ENCODE measurements at regions not wholly inside any gene's neighbourhood (a gene's known extent, or its start where the extent isn't known, plus 50 kb on each side); places are given as distances from the start of the nearest gene placed in this dataset.
"Not testable (repeated sequence)": the region's sequence is repeated elsewhere in the genome, so short reads cannot be mapped to it uniquely, and the experiment has no call there.

DNA sequence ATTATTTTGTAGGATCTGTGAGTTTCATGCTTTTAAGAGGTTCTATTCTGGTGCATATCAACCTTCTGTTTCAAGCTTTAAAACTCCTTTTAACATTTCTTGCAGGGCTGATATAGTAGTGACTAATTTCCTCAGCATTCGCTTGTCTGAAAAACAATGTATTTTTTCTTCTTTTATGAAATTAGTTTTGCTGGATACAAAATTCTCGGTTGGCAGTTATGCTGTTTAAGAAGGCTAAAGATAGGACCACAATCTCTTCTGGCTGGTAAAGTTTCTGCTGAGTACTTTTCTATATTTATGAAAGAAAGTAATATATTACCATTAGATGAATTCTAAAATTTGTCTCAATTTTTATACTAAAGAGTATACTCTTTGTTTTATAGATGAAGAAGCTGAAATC, 487.8 kb upstream of the SPRY2 start:
- no peak for DNase-seq (ENCODE audit: low read depth)

DNA sequence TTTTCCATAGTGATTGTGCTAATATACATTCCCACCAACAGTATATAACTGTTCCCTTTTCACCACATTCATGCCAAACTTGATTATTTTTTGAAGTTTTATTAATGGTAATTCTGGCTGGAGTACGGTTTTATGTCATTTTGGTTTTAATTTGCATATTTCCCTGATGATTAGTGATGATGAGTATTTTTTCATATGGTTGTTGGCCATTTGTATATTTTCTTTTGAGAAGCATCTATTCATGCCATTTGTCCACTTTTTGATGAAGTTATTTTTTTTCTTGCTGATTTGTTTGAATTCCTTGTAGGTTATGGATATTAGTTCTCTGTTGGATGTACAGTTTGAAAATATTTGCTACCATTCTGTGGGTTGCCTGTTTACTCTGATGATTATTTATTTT, 484.4 kb upstream of the SPRY2 start:
- DNase-seq (ENCODE audit: low read depth) = no peak

DNA sequence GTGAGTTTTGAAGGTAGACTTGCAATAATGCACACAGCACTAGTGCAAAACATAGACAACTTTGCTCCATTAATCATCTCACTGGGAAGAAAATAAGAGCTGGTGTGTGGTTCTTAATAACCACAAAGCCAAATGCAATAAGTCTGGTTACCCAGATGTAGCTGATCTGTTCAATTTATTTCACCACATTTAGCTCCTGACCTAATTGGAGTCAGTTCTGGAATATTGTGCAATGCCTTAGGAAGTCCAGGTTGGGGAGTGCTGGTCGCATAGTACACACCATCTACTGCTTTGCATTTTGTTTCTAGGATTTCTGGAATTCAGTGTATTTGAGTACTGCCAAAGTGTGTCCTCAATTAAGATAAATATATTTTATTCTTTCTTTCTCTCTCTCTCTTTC, 483.3 kb upstream of the SPRY2 start:
- no peak for DNase-seq (ENCODE audit: low read depth)

- no peak for DNase-seq (ENCODE audit: low read depth)
These were observed 482.5 kb upstream of the SPRY2 start for GRCh38 chr13:80823472-80823871.

- DNase-seq (ENCODE audit: low read depth) = no peak
These were observed 480.5 kb upstream of the SPRY2 start for GRCh38 chr13:80821466-80821865.

DNA sequence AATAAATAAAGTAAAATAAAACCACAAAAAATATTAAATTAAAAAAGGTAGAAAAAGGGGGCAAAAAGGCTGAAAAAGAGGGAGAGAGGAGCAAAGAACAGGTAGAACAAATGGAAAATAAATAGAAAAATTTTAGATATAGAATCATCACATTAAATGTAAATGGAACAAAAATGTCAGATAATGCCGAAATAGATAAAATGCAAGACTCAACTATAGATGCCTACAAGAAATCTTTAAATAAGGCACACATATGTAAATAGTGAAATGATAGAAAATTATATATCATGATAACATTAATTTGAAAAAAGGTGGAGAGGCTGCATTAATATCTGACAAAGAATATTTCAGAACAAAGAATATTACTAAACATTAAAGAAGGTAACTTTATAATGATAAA, 477.1 kb upstream of the SPRY2 start:
- DNase-seq (ENCODE audit: low read depth) = no peak

- DNase-seq (ENCODE audit: low read depth) = no peak
These were observed 473.6 kb upstream of the SPRY2 start for GRCh38 chr13:80814541-80814940.

DNA sequence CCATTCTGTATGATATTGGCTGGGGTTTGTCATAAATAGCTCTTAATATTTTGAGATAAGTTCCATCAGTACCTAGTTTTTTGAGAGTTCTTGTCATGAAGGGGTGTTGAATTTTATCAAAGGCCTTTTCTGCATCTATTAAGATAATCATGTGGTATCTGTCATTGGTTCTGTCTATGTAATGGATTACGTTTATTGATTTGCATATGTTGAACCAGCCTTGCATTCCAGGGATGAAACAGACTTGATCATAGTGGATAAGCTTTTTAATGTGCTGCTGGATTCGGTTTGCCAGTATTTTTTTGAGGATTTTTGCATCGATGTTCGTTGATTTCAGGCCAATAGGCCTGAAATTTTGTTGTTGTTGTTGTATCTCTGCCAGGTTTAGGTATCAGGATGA, 469.4 kb upstream of the SPRY2 start:
- DNase-seq (ENCODE audit: low read depth) = not testable (repeated sequence)

DNA sequence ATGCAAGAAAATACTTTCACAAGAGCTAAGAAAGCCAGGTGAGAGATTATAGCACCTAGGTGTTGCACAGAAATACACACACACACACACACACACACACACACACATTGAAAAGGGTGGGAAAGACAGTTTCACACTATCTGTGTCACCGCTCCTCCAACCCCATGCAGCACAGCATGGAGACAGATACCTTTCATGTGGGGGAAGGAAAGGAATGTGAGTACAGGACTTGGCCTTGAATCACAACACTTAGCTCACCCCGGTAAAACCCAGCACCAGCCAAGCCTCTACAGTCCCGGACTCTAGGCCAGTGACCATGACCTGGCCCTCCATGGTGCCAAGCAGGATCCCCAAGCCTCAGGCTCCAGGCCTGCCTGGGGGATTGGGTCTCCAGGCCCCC, 462.0 kb upstream of the SPRY2 start:
- no peak for DNase-seq (ENCODE audit: low read depth)

DNA sequence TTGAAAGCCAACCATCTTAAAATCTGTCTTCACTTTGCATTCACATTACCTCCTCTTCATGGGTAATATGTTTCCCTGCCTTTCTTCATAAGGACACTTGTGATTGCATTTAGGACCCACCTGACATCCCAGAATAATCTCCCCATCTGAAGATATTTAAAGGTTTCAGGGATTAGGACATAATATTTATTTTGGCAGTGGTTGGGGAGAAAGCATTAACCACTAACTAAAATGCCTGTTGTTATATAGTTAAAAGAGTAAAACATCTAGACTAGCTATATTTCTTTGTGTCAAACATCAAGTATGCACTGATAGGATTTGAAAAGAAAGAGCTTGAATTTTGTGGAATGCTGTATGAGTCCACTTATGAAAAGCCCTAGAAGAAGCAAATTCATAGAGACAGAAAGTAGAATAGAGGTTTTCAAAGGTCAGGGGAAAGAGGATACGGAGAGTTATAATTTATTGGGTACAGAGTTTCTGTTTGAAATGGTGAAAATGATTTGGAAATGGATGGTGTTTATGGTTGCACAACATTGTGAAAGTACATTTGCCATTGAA, 457.7 kb upstream of the SPRY2 start:
- DNase-seq (ENCODE audit: low read depth) = no peak

- DNase-seq (ENCODE audit: low read depth) = no peak
These were observed 446.7 kb upstream of the SPRY2 start for GRCh38 chr13:80787604-80788003.

GRCh38 chr13:80783926-80784565, 443.1 kb upstream of the SPRY2 start:
- DNase-seq (ENCODE audit: low read depth) = no peak

GRCh38 chr13:80782441-80782840, 441.5 kb upstream of the SPRY2 start:
- DNase-seq (ENCODE audit: low read depth) = no peak

- DNase-seq (ENCODE audit: low read depth) = no peak
These were observed 437.4 kb upstream of the SPRY2 start for GRCh38 chr13:80778297-80778696.

DNA sequence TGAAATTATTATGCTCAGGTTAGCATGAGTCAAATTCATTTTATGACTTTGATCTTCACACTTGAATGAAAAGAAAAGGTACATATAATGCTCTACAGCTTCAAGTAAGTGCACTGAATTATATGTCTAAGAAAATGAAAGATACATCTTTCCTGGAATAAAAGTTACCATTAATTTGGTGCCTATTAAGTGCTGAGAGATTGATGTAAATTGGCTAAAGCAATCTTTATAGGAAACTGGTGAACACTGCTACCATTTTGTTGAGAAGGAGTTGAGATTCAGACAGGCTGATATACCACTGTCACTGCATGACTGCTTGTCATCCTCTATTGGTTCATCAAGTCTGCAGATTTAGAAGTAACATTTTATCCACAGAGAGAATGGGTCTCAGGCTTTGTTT, 416.8 kb upstream of the SPRY2 start:
- no peak for DNase-seq (ENCODE audit: low read depth)

DNA sequence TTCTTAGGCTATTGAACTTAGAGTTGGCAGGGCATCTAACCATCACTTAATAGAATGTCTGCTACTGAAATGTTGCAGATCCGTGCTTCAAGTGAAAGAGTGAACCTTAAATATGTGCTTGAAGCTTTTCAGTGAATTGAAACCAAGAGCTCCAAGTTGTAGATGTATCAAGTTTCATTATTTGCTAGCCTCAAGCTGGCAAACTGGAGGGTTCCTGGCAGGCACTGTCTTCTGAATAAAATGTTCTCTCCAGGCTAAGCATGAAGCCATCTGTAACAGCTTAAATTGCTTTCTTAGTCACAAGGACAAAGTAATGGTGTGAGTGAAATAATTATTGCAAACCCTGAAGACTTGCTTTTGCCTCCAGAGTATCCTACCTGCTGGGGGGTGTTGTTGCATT, 415.0 kb upstream of the SPRY2 start:
- DNase-seq (ENCODE audit: low read depth) = no peak

DNA sequence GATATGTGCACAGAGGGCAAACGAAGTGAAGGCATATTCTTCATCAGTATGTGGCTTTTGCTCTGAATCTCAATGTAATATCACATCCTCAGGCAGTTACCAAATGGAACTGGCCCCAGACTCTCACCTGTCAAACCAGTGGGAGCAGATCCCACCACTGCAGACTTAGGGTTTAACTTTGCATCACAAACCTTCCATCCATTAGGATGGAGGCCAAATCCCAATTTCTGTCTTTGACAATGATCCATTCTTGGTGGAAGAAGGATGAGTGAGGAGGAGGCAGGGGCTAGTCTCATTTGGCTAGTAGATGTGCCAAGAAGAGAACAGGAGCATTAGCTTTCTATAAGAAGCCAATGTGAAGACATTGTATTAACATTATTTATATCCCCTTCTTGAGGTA, 413.5 kb upstream of the SPRY2 start:
- no peak for DNase-seq (ENCODE audit: low read depth)

GRCh38 chr13:80753866-80754265, 412.9 kb upstream of the SPRY2 start:
- DNase-seq (ENCODE audit: low read depth) = no peak

- DNase-seq (ENCODE audit: low read depth) = no peak
These were observed 410.9 kb upstream of the SPRY2 start for GRCh38 chr13:80751854-80752253.

DNA sequence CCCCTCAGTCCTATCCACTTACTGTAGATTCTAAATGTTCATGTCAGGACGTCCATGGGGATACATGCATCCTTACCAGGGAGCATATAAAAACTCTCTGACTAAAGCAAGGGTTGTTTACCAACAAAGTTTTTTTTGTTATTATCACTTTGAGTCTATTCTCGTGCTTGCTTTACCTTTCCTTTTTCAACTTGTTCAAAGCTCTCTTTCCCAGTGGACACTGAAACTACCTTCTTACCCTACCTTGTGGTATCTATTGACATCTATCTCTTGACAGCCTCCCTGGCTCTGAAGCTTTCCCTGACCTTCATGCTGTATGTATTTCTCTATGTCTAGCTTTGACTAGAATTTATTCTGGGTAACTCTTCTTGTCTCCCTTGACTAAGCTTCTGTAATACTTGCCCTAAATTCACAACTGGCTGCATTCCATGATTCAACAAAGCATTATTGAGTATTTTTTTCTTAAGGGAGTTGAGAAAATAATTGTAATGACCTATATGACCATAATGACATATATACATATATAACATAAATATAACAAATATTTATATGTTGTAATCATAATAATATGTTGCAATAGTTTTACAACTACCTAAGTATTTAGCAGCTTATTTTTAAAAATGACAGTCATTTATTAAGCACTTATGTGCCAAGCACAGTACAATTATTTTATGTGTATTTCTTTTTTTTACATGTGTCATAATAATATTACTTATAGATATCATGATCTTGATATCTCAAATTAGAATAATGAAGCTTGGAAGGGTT, 403.4 kb upstream of the SPRY2 start:
- no peak for DNase-seq (ENCODE audit: low read depth)

DNA sequence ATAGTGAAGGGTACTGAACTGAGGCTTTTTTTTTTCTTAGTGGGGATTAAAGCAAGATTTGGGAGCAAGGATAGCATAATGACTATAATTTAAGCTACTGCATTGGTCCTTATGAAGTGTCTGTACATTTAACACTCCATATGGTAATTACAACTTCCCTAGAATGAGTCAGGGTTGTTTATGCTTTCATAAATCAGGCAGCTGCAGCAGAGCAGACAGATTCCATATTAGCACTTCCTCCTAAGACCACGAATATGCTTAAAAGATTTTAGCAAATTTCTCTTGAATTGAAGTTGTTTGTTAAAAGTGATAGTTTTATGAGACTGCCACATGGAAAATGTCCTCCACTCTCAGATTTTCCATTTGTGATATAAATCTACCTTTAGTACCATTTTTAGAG, 401.1 kb upstream of the SPRY2 start:
- no peak for DNase-seq (ENCODE audit: low read depth)

DNA sequence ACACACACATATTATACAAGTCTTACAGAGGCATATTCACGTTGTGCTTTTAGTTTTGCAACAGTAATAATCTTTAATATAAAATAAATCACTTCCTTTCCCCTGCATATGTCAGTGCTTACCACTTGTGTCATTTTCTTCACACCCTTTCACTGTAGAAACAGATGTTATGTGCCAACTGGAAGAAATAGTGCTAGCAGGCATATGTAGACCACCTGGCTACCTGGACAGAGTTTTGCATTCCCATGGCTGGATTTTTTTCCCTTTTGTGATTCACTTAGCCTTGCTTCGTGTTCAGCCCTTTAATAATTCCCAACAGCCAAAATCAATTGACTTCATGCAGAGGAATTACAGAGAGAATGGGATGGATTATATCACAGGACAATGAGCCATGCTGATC, 399.1 kb upstream of the SPRY2 start:
- DNase-seq (ENCODE audit: low read depth) = no peak

GRCh38 chr13:80737513-80737912, 396.6 kb upstream of the SPRY2 start:
- no peak for DNase-seq (ENCODE audit: low read depth)
